ENCODE measurements at regions not wholly inside any gene's neighbourhood (a gene's known extent, or its start where the extent isn't known, plus 50 kb on each side); places are given as distances from the start of the nearest gene placed in this dataset.

- Histone ChIP-seq H3K4me3 (no peak overlapping the region), H3K9me3 (no peaks in the 10 kb centered on the region), H3K27me3 (replicated peaks; ENCODE audit: insufficient read depth) (no peaks in the 10 kb centered on the region), H3K4me1 (replicated peaks) (no peaks in the 10 kb centered on the region), H3K27ac (no peak overlapping the region), H3K36me3 (no peaks in the 10 kb centered on the region)
- over 99% methylated on average over 3 of the region's 3 CpGs for WGBS
- intact Hi-C loops (cut with DNase I): no loop called here
- DNase-seq (ENCODE audit: low spot score): no peak
- TF ChIP-seq POLR2A (IDR thresholded peaks at IDR 0.05) (no peak), POLR2AphosphoS5 (IDR thresholded peaks at IDR 0.05) (no peak), CTCF (IDR thresholded peaks at IDR 0.05) (no peak)
Measured at GRCh38 chr2:74063486-74063885, 78.8 kb downstream of the TET3 start.

GRCh38 chr2:74065456-74065855 is 80.7 kb downstream of the TET3 start:
- Histone ChIP-seq H3K9me3 (no peaks in the 10 kb centered on the region), H3K4me1 (replicated peaks) (no peaks in the 10 kb centered on the region), H3K27me3 (replicated peaks; ENCODE audit: insufficient read depth) (no peaks in the 10 kb centered on the region), H3K4me3 (no peak overlapping the region), H3K36me3 (no peaks in the 10 kb centered on the region), H3K27ac (peak overlapping the region; percentile 40 to 43)
- 98% methylated on average over 10 of the region's 10 CpGs for WGBS
- TF ChIP-seq CTCF (IDR thresholded peaks at IDR 0.05) (no peak), POLR2AphosphoS5 (IDR thresholded peaks at IDR 0.05) (no peak), POLR2A (IDR thresholded peaks at IDR 0.05) (no peak)
- intact Hi-C loops (cut with DNase I): no loop called here
- no peak for DNase-seq (ENCODE audit: low spot score)

GRCh38 chr2:74066491-74067203 is 81.1 kb downstream of the BOLA3 start:
- Histone ChIP-seq H3K4me1 (replicated peaks) (no peaks in the 10 kb centered on the region), H3K27ac (peak overlapping the region; percentile 40 to 43), H3K27me3 (replicated peaks; ENCODE audit: insufficient read depth) (no peaks in the 10 kb centered on the region), H3K4me3 (no peak overlapping the region), H3K9me3 (no peaks in the 10 kb centered on the region), H3K36me3 (no peaks in the 10 kb centered on the region)
- TF ChIP-seq POLR2A (IDR thresholded peaks at IDR 0.05) (no peak), POLR2AphosphoS5 (IDR thresholded peaks at IDR 0.05) (peak; percentile 70)
- 21% methylated on average over 3 of the region's 3 CpGs for WGBS
- peak; percentile 72 for DNase-seq (ENCODE audit: low spot score)
- intact Hi-C loops (cut with DNase I): no loop called here

- no peak for DNase-seq (ENCODE audit: low spot score)
- Histone ChIP-seq H3K4me1 (replicated peaks) (no peaks in the 10 kb centered on the region), H3K27me3 (replicated peaks; ENCODE audit: insufficient read depth) (no peaks in the 10 kb centered on the region), H3K4me3 (no peak overlapping the region), H3K27ac (peak overlapping the region; percentile 20 to 43), H3K36me3 (no peaks in the 10 kb centered on the region), H3K9me3 (no peaks in the 10 kb centered on the region)
- intact Hi-C loops (cut with DNase I): no loop called here
- 86% methylated on average over 4 of the region's 4 CpGs for WGBS
- no peak for TF ChIP-seq CTCF (IDR thresholded peaks at IDR 0.05)
- no peak for TF ChIP-seq POLR2A (IDR thresholded peaks at IDR 0.05)
- TF ChIP-seq POLR2AphosphoS5 (IDR thresholded peaks at IDR 0.05): no peak
Measured at GRCh38 chr2:74067221-74067747, 80.4 kb downstream of the BOLA3 start.

- no peaks in the 10 kb centered on the region for H3K4me1 ChIP-seq (replicated peaks)
- H3K27me3 ChIP-seq (replicated peaks; ENCODE audit: insufficient read depth): no peaks in the 10 kb centered on the region
- no peaks in the 10 kb centered on the region for H3K36me3 ChIP-seq
- H3K9me3 ChIP-seq: no peaks in the 10 kb centered on the region
- H3K27ac ChIP-seq: no peak overlapping the region
- TF ChIP-seq CTCF (IDR thresholded peaks at IDR 0.05): no peak
- no peak for TF ChIP-seq POLR2A (IDR thresholded peaks at IDR 0.05)
- no peak for TF ChIP-seq POLR2AphosphoS5 (IDR thresholded peaks at IDR 0.05)
- intact Hi-C loops (cut with DNase I): no loop called here
- no peak for DNase-seq (ENCODE audit: low spot score)
- H3K4me3 ChIP-seq: no peak overlapping the region
- WGBS: 93% methylated on average over 2 of the region's 2 CpGs
Measured at GRCh38 chr2:74070991-74071390, 76.7 kb downstream of the BOLA3 start.

Data from prostate gland (tissue), 2 donors.